ENCODE measurements at regions not wholly inside any gene's neighbourhood (a gene's known extent, or its start where the extent isn't known, plus 50 kb on each side); places are given as distances from the start of the nearest gene placed in this dataset.

DNA sequence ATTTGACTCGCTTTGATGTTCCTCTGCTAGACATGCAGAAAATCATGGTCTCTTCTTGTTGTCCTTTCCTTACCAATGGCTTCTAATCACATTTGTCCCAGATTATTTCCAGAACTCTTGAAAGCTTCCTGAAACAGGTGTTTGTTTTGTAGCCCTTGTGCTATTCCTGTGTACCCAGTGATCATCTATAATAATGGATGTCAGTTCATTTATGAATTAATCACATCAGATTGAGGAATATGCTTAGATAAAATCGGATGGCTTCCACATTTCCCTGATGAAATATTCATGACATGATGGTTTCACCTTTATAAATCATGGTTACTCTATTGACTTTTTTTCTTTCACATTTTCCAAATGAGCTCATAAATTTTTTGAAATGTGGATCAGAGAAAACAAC is 359.0 kb upstream of the DMAC1 start:
- no peaks in the 10 kb centered on the region for H3K27me3 ChIP-seq (ENCODE audit: insufficient read depth, low read depth, low read length)
- TF ChIP-seq SMC3 (conservative IDR thresholded peaks at IDR 0.05; ENCODE audit: poor library complexity) = no peak
- TF ChIP-seq, protein P1, sequence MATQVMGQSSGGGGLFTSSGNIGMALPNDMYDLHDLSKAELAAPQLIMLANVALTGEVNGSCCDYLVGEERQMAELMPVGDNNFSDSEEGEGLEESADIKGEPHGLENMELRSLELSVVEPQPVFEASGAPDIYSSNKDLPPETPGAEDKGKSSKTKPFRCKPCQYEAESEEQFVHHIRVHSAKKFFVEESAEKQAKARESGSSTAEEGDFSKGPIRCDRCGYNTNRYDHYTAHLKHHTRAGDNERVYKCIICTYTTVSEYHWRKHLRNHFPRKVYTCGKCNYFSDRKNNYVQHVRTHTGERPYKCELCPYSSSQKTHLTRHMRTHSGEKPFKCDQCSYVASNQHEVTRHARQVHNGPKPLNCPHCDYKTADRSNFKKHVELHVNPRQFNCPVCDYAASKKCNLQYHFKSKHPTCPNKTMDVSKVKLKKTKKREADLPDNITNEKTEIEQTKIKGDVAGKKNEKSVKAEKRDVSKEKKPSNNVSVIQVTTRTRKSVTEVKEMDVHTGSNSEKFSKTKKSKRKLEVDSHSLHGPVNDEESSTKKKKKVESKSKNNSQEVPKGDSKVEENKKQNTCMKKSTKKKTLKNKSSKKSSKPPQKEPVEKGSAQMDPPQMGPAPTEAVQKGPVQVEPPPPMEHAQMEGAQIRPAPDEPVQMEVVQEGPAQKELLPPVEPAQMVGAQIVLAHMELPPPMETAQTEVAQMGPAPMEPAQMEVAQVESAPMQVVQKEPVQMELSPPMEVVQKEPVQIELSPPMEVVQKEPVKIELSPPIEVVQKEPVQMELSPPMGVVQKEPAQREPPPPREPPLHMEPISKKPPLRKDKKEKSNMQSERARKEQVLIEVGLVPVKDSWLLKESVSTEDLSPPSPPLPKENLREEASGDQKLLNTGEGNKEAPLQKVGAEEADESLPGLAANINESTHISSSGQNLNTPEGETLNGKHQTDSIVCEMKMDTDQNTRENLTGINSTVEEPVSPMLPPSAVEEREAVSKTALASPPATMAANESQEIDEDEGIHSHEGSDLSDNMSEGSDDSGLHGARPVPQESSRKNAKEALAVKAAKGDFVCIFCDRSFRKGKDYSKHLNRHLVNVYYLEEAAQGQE (IDR thresholded peaks at IDR 0.05; ENCODE audit: borderline replicate concordance) = no peak
- no peak for TF ChIP-seq TAF1 (IDR thresholded peaks at IDR 0.05; ENCODE audit: low read depth)
- no peak for TF ChIP-seq MXI1 (conservative IDR thresholded peaks at IDR 0.05; ENCODE audit: poor library complexity, severe bottlenecking)
- no peak for TF ChIP-seq EP300 (conservative IDR thresholded peaks at IDR 0.05; ENCODE audit: poor library complexity, severe bottlenecking)
- TF ChIP-seq, protein P2, sequence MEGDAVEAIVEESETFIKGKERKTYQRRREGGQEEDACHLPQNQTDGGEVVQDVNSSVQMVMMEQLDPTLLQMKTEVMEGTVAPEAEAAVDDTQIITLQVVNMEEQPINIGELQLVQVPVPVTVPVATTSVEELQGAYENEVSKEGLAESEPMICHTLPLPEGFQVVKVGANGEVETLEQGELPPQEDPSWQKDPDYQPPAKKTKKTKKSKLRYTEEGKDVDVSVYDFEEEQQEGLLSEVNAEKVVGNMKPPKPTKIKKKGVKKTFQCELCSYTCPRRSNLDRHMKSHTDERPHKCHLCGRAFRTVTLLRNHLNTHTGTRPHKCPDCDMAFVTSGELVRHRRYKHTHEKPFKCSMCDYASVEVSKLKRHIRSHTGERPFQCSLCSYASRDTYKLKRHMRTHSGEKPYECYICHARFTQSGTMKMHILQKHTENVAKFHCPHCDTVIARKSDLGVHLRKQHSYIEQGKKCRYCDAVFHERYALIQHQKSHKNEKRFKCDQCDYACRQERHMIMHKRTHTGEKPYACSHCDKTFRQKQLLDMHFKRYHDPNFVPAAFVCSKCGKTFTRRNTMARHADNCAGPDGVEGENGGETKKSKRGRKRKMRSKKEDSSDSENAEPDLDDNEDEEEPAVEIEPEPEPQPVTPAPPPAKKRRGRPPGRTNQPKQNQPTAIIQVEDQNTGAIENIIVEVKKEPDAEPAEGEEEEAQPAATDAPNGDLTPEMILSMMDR (IDR thresholded peaks at IDR 0.05; ENCODE audit: poor library complexity, severe bottlenecking) = no peak
- TF ChIP-seq POLR2AphosphoS5 (IDR thresholded peaks at IDR 0.05) = no peak
- H3K4me2 ChIP-seq (ENCODE audit: low read length) = no peak overlapping the region
- no peaks in the 10 kb centered on the region for H4K20me1 ChIP-seq (ENCODE audit: insufficient read depth)
- no peaks in the 10 kb centered on the region for H3K36me3 ChIP-seq (ENCODE audit: insufficient read depth, low read length)
- H3K9me2 ChIP-seq (ENCODE audit: insufficient read depth, low read length) = no peaks in the 10 kb centered on the region
- no peaks in the 10 kb centered on the region for H3K9me3 ChIP-seq (ENCODE audit: low read length)
- H3K4me3 ChIP-seq (ENCODE audit: low read length) = no peak overlapping the region
- no peak overlapping the region for H3K9ac ChIP-seq (ENCODE audit: low read length)
- no peak overlapping the region for H2AFZ ChIP-seq (ENCODE audit: low read depth, low read length)
- no peaks in the 10 kb centered on the region for H3K79me2 ChIP-seq (replicated peaks; ENCODE audit: insufficient read depth, low read length)
- no peak overlapping the region for H3K27ac ChIP-seq (ENCODE audit: low read length)
- H3F3A ChIP-seq (ENCODE audit: insufficient read depth, low read length, poor library complexity, severe bottlenecking) = peaks cover 7% of the 10 kb centered on the region

DNA sequence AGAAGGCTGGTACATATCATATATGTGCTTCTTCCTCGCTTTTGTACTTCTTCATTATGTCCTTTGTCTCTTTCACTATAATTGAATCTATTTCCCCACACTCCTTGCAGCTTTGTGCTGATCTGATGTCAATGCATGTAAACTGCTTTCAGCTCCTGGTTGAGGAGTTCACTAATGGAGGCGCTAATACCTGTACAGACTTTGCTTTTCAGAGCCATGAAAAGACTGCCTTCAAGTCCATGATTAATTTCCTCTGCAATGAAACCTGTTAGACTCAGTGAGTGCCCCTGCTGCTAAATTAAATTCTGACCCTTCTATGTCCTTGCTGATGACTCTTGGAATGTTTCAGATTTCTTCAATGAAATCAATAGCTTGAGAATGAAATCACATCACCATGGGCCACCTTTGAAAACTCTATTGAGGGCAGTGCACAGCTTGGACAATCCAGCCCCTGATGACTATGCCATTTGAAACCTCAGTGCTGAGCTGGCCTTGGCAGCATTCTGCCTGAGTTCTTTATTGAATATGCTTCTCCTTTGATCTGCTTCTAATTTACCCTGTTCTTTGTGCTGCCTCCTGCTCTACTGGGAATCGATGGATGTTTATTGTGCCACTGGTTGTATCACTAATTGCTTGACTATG is 358.2 kb upstream of the DMAC1 start:
- Histone ChIP-seq H3K36me3 (ENCODE audit: insufficient read depth, low read length) (no peaks in the 10 kb centered on the region), H3K9ac (ENCODE audit: low read length) (no peak overlapping the region), H2AFZ (ENCODE audit: low read depth, low read length) (no peak overlapping the region), H3K9me2 (ENCODE audit: insufficient read depth, low read length) (no peaks in the 10 kb centered on the region), H4K20me1 (ENCODE audit: insufficient read depth) (no peaks in the 10 kb centered on the region), H3K4me2 (ENCODE audit: low read length) (no peak overlapping the region), H3K79me2 (replicated peaks; ENCODE audit: insufficient read depth, low read length) (no peaks in the 10 kb centered on the region), H3K27me3 (ENCODE audit: insufficient read depth, low read depth, low read length) (no peaks in the 10 kb centered on the region), H3K9me3 (ENCODE audit: low read length) (no peaks in the 10 kb centered on the region), H3K27ac (ENCODE audit: low read length) (no peak overlapping the region), H3F3A (ENCODE audit: insufficient read depth, low read length, poor library complexity, severe bottlenecking) (peaks cover 7% of the 10 kb centered on the region), H3K4me3 (ENCODE audit: low read length) (no peak overlapping the region)
- TF ChIP-seq SMC3 (conservative IDR thresholded peaks at IDR 0.05; ENCODE audit: poor library complexity) = no peak

DNA sequence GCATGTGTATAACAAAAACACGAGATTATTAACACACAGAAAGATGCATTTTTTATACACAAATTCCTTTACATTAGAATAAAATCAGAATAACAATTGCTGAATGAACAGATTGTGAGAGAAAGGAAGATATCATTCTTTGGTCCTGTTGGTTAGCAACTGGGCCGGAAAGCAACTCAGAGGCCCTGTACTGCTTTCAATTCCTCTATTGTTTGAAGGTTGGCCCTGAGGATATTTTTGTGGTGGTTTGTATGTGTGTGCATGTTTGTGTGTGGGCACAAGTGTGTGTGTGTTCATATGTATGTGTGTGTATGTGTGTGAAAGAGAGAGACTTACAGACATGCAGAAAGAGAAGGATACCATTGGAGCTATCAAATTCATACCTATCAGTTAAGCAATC is 356.8 kb upstream of the DMAC1 start:
- Histone ChIP-seq H3K9me2 (ENCODE audit: insufficient read depth, low read length) (no peaks in the 10 kb centered on the region), H3K9ac (ENCODE audit: low read length) (peak overlapping the region; percentile 43), H3K27me3 (ENCODE audit: insufficient read depth, low read depth, low read length) (no peaks in the 10 kb centered on the region), H3K79me2 (replicated peaks; ENCODE audit: insufficient read depth, low read length) (no peaks in the 10 kb centered on the region), H3K27ac (ENCODE audit: low read length) (peak overlapping the region; percentile 77), H2AFZ (ENCODE audit: low read depth, low read length) (no peak overlapping the region), H3K9me3 (ENCODE audit: low read length) (no peaks in the 10 kb centered on the region), H3F3A (ENCODE audit: insufficient read depth, low read length, poor library complexity, severe bottlenecking) (peaks cover under 1% of the 10 kb centered on the region), H3K4me3 (ENCODE audit: low read length) (peak overlapping the region; percentile 24), H3K36me3 (ENCODE audit: insufficient read depth, low read length) (no peaks in the 10 kb centered on the region), H3K4me2 (ENCODE audit: low read length) (peak overlapping the region; percentile 23), H4K20me1 (ENCODE audit: insufficient read depth) (no peaks in the 10 kb centered on the region)
- TF ChIP-seq EZH2 (IDR thresholded peaks at IDR 0.05; ENCODE audit: borderline replicate concordance, insufficient read depth, low read length, poor library complexity, severe bottlenecking) (no peak), EP300 (conservative IDR thresholded peaks at IDR 0.05; ENCODE audit: poor library complexity, severe bottlenecking) (no peak), RAD21 (conservative IDR thresholded peaks at IDR 0.05) (no peak), TAF1 (IDR thresholded peaks at IDR 0.05; ENCODE audit: low read depth) (no peak), POLR2AphosphoS5 (IDR thresholded peaks at IDR 0.05) (no peak), SMC3 (conservative IDR thresholded peaks at IDR 0.05; ENCODE audit: poor library complexity) (no peak)
- TF ChIP-seq, protein P2 (IDR thresholded peaks at IDR 0.05; ENCODE audit: poor library complexity, severe bottlenecking) = no peak
- TF ChIP-seq, protein P1 (IDR thresholded peaks at IDR 0.05; ENCODE audit: borderline replicate concordance) = no peak
